Activated T-helper 9 cell treated with anti-CD3 and anti-CD28 coated beads, Interleukin-2, amount 50 U/mL, for 16 hours (primary cell): ENCODE measurements at regions not wholly inside any gene's neighbourhood (a gene's known extent, or its start where the extent isn't known, plus 50 kb on each side); places are given as distances from the start of the nearest gene placed in this dataset.

Source experiments
- DNase-seq: peaks from one replicate; pipeline ENCODE4 v3.0.0-alpha.2; 2020; ENCODE audit warnings: low read depth

DNA sequence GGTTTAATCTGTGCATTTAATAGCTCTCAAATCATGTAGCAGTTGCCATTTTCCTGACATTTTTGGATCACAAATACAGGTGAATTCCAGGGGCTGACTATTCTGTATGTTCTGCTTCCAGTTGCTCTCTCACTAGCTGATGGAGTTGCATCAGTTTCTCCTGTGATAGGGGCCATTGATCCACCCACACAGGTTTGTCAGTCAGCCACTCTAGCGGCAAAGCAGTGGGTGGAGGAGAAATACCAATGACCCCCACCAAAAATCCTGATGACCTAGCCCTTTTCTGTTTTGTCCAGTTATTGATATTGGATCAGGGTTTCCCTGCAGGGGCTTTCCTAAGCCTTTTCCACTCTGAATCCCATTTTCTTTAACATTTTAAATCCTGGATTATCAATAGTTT, 72.3 kb upstream of the BTN3A2 start:
- DNase-seq = no peak

DNA sequence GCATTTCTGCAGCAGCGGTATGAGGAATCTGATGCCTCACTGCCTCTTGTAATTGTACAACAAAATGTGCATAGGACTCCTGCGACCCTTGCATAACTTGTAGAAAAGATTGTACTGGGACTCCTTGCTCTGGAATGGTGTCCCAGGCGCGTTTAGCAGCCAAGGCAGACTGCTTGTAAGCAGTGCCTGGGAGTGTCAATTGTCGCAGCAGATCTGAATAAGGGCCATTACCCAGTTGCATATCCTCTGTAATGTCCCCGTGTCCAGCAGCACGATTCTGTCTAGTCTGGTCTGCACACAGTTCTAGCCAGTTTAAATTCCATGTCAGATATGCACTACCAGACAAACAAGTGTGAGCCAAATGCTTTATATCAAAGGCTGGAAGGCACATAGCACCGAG, 70.7 kb upstream of the BTN3A2 start:
- no peak for DNase-seq

- DNase-seq = no peak
These were observed 69.1 kb upstream of the BTN3A2 start for GRCh38 chr6:26295691-26296555.

DNA sequence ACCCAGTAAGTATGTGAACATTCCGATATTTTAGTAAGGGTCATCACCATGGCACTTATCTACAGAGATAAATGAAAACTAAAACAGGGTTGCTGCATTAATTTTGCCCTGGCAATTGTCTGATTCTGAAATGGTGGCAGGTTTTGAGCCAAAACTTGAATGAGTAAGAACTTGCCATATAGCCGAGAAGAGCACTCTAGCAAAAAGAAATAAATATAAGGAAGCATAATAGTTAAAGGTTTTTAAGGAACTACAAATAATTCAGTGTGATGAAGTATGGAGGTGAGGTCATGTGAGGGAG, 68.5 kb upstream of the BTN3A2 start:
- no peak for DNase-seq

GRCh38 chr6:26296857-26297648, 67.9 kb upstream of the BTN3A2 start:
- no peak for DNase-seq

DNA sequence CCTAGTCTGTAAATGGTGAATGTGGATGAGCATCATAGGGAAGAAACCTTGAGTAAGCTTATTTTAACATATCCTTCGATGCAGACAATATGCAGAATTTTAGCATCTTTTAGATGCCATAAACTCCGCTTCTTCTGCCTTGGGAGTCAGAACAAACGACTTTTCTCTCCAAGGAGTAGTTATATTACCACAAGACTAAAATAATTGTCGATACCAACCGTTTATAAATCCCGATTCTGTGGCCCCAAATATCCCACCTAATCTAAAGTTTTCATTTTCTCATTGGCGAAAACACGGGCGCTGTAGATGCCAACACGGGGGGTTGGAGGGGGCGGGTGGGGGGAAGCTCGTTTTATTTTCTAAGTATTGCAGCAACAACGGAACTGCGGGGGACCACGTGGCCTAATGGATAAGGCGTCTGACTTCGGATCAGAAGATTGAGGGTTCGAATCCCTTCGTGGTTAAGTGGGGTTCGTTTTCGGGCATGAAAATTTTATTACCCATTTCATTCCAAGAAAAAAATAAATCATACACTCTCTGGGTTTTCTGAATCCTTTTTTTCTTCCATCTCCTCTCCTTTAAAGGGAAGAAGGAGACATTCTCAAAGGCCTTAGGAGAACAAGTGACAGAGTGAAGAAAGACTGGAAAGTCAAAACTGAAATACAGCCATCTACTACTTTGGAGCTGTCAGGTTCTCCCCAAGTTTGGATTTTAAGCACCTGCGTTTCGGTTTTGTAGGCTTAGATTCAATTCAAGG, 65.5 kb upstream of the BTN3A2 start:
- DNase-seq = no peak

DNA sequence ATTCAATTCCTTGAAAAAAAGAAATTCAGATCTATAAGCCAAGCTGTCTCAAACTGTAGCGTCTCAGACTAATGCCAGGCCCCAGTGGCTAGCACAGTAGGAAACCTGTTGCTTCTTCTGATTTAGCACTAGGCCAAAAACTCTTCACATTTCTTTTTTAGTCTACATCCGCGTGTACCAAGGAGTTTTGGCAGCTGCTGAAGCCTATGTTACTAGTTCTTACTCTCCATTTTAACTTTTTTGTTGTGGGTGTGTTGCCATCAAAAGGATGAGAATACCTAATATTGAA, 65.0 kb upstream of the BTN3A2 start:
- no peak for DNase-seq

GRCh38 chr6:26300359-26300758, 64.6 kb upstream of the BTN3A2 start:
- DNase-seq = no peak

- DNase-seq = no peak
These were observed 64.2 kb upstream of the BTN3A2 start for GRCh38 chr6:26300828-26301227.

DNA sequence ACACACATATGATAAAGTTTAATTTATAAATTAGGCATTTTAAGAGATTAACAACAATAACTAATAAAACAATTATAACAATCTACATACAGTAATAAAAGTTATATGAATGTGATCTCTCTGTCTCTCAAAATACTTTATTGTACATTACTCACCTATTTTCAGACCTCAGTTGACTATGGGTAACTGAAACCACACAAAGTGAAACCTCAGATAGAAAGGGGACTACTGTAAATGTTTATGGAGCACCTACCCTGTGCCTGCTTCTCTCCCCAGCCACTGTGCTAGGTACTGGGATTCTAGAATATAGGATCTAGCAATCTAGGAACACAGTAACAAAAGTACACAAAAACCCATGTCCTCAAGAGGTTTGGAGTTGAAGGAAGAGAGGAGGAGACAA, 63.4 kb upstream of the BTN3A2 start:
- no peak for DNase-seq

DNA sequence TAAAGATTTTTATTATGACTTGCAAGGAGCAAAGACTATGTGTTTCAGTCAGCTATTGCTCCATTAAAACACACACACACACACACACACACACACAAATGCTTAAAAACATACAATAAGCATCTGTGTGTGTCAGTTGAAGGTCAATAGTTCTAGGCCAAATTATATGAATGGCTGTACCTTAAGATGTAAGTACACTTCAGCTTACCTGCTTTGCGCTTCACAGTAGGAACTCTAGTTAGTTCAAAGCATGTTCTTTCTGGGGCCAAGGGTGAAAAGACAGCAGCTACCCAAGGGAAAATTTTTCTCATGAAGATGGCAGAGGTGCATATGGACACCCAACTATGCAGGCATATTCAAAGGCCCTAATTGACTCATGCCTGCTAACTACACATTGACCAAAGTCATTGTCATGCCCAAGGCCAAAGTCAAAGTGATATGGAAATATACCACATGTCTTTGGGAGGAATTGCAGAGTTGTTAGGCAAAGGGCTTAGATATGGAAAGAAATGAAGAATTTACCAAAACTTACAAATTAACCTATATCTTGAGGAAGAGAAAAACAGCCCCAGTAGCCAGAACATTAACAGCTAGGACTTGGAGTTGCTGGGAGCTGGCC, 61.9 kb upstream of the BTN3A2 start:
- no peak for DNase-seq

- DNase-seq = no peak
These were observed 60.7 kb upstream of the BTN3A2 start for GRCh38 chr6:26304213-26304796.

- peak; percentile 30 for DNase-seq
These were observed 60.0 kb upstream of the BTN3A2 start for GRCh38 chr6:26304797-26305640.

DNA sequence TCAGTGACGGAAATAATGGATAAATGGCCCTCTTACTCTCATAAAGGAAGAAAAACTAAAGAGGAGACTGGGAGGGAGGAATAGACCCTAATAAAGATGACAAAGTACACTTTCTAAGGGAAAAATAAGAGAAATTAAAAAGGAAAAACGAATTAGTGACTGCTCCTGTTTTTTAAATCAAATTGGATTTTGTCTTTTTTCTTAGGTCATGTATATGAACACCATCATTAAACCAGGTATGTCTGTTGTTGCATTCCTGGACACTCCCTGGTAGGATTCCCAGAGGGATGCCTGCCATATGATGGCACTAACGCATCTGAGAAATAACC, 59.4 kb upstream of the BTN3A2 start:
- DNase-seq = no peak

DNA sequence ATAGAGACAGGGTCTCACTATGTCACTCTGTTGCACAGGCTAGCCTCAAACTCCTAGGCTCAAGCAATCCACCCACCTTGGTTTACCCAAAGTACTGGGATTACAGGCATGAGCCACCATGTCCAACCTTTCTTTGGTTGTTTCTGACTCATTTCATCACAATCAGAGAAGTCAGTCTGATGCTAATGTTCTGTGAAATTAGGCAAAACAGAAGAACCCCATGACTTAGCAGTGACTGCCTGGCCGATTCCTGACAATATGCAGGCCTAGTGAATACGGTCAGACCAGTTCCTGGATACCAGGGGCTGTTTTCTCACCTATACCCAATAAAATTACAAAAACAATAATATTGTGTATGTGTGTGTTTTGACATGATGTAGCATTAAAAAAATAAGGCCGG, 58.8 kb upstream of the BTN3A2 start:
- no peak for DNase-seq

GRCh38 chr6:26307850-26308249, 57.1 kb upstream of the BTN3A2 start:
- DNase-seq = no peak

DNA sequence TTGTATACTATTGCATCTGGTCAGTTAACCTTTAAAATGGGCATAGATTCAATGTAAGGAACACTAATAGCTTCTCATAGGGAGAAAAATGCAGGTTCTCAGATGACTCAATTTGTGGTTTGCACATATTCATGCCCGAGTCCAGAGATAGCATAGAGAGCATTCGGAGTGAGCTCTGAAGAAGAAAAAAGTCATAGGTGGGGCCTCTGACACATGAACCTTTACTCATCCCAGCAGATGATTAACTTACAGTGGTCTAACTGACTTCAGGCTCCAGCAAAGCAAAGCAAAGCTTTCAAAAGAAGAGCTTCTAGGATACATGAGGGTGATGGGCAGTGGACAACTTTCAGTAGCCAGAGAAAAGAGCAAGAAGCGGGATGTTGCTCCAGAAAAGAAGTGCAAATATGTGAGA, 55.3 kb upstream of the BTN3A2 start:
- DNase-seq = no peak

- DNase-seq = no peak
These were observed 54.0 kb upstream of the BTN3A2 start for GRCh38 chr6:26311012-26311384.

DNA sequence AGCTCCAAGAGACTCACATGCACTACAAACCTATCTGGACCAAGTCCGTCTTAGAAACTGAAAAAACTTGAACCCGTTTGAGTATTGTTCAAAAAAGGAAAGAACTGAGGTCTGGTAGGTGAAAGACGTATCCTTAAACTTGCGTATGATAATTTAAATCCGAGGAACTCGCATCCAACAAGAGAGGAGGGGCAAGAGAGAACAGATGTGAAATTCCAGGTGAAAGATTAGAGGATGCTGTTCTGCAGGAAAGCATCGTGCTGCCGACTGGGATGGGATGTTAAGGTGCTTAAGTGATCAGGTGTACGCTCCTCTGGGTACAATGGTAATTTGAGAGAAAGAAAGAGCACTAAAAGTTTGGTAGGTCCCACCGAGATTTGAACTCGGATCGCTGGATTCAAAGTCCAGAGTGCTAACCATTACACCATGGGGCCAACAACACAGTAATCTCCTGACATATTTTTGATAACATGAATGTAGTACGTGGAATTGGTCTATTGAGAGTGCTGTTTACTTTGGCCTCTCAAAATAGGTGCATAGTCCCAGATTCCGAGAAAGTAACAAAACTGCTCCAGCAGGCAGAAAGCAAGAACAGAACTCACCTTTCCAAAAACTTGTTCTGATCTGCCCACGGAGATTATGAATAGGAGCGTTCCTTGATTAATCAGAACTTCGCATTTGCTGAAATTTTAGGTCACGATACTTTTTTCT, 53.5 kb upstream of the BTN3A2 start:
- DNase-seq = peak; percentile 17

GRCh38 chr6:26312096-26312463, 52.9 kb upstream of the BTN3A2 start:
- DNase-seq = no peak
